ENCODE measurements at regions not wholly inside any gene's neighbourhood (a gene's known extent, or its start where the extent isn't known, plus 50 kb on each side); places are given as distances from the start of the nearest gene placed in this dataset.

DNA sequence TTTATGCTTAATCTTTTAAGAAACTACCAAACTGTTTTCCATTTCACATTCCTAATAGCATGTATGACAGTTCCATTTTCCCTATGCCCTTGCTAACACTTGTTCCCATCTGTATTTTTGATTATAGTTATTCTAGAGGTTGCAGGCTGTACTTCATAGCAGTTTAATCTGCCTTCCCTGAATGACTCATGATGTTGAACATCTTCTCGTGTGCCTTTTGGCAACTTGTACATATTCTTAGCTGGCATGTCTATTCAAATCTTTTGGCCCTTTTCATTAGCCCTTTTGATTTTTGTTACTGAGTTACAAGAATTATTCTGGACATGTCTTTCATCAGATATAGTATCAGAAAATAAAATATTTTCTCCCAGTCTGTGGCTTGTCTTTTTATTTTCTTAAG is 320.3 kb downstream of the DIRAS2 start:
- DNase-seq (ENCODE audit: low read depth in 1 of 2, low spot score in 1 of 2), result peak in 1 of 2 donors; percentile 42
- no peaks in the 10 kb centered on the region for H3K27me3 ChIP-seq
- H3K4me1 ChIP-seq (ENCODE audit: low read depth), result no peaks in the 10 kb centered on the region

DNA sequence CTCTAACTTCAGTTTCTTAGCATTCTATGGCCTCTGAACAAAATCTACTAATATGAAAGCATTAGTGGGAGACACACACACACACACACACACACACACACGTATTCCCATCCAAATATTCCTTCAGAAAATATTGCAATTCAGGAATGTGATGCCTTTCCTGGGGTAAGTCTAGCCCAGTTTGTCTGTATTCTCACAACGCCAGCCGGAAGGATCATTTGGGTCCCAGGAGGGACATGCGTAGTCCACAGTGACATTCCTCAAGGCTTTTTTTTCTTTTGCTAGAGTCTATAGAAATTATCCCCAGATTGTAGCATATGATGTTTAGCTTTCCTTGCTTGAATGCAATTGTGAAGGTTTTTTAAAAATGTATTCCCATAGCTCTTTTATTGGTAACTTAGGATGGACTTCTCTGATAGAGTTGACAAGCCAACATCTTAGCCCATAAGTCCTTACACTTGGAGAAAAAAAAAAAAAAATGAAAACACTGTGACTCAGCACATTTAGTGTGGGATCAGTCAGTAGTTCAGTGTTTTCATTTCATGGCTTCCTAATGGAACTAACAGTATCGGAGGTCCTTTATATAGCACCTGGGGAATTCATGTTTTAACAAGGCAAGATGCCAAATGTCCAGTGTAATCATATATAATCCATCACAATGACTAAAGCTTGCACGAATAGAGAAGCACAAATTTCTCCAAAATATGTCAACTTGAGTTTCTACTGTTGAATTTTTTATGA is 316.5 kb downstream of the DIRAS2 start:
- H3K36me3 ChIP-seq, result no peaks in the 10 kb centered on the region
- H3K9me3 ChIP-seq (ENCODE audit: low read depth), result no peaks in the 10 kb centered on the region
- no peaks in the 10 kb centered on the region for H3K27me3 ChIP-seq
- H3K4me3 ChIP-seq, result no peak overlapping the region
- DNase-seq (ENCODE audit: low read depth in 1 of 2, low spot score in 1 of 2), result peak in 1 of 2 donors; percentile 43
- peaks cover 15% of the 10 kb centered on the region for H3K4me1 ChIP-seq (ENCODE audit: low read depth)
- TF ChIP-seq, protein P1, sequence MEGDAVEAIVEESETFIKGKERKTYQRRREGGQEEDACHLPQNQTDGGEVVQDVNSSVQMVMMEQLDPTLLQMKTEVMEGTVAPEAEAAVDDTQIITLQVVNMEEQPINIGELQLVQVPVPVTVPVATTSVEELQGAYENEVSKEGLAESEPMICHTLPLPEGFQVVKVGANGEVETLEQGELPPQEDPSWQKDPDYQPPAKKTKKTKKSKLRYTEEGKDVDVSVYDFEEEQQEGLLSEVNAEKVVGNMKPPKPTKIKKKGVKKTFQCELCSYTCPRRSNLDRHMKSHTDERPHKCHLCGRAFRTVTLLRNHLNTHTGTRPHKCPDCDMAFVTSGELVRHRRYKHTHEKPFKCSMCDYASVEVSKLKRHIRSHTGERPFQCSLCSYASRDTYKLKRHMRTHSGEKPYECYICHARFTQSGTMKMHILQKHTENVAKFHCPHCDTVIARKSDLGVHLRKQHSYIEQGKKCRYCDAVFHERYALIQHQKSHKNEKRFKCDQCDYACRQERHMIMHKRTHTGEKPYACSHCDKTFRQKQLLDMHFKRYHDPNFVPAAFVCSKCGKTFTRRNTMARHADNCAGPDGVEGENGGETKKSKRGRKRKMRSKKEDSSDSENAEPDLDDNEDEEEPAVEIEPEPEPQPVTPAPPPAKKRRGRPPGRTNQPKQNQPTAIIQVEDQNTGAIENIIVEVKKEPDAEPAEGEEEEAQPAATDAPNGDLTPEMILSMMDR (IDR thresholded peaks at IDR 0.05; ENCODE audit: low read depth, low read length), result no peak
- no peak overlapping the region for H3K27ac ChIP-seq

More for the DNA sequence above, 320.3 kb downstream of the DIRAS2 start:
- Histone ChIP-seq H3K27ac (no peak overlapping the region), H3K9me3 (ENCODE audit: low read depth) (no peaks in the 10 kb centered on the region), H3K36me3 (no peaks in the 10 kb centered on the region), H3K4me3 (no peak overlapping the region)
- TF ChIP-seq, protein P1 (IDR thresholded peaks at IDR 0.05; ENCODE audit: low read depth, low read length), result no peak

DNA sequence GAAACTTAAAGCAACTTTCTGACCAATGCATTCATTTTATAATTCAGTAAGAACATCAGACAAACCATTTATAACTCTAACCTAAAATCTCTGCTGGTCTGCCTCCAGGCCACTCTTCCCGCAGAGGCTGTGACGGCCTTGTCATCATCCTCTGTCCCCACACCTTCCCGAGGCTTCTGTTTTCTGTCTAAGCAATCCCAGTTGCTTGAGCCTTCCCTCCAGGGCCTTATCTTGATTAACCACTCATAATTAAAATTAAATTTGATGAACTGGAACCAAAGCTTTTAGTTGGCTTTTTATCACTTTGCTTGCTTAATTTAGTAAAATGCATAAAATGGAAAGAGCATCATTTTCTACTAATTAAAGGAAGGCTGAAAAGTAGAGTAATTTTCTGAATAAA is 312.4 kb downstream of the DIRAS2 start:
- H3K36me3 ChIP-seq, result no peaks in the 10 kb centered on the region
- TF ChIP-seq, protein P1 (IDR thresholded peaks at IDR 0.05; ENCODE audit: low read depth, low read length), result no peak
- H3K4me3 ChIP-seq, result no peak overlapping the region
- no peaks in the 10 kb centered on the region for H3K9me3 ChIP-seq (ENCODE audit: low read depth)
- H3K27ac ChIP-seq, result peak overlapping the region; percentile 85
- H3K27me3 ChIP-seq, result no peaks in the 10 kb centered on the region
- DNase-seq (ENCODE audit: low read depth in 1 of 2, low spot score in 1 of 2), result peak in 1 of 2 donors; percentile 74
- peaks cover 52% of the 10 kb centered on the region for H3K4me1 ChIP-seq (ENCODE audit: low read depth)

DNA sequence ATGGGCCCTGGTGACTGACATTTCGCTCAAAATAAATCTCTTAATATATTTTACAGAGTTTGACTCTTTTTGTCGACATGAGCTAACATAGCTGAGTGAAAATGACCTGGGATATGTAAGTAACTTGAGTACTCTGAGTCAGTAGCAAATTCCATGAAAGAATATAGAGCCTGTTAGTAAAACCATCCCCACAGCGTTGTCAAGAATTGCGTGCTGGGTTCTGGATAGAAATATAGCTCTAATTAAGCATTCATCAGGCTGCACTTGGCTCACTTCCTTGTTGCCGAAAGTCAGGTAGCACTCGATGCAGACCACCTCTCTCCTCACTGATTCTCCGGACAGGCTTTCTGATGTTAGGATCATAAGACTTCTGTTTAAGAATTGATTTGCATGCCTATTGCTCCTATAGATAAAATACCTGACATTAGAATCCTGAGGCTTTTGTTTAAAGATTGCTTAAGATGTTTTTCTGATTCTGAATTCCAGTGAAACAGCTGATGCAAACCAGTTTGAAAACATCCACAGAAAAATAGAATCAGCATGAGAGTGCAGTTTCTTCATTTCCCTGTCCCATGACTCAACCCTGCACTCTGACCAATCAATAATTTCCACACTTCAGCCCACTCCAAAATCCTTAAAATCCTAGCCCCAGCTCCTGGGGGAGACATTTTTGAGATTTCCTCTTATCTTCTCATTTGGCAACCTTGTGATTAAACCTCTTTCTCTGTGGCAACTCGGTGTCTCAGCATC is 310.6 kb downstream of the DIRAS2 start:
- peak; percentile 6 to 81 for DNase-seq (ENCODE audit: low read depth in 1 of 2, low spot score in 1 of 2)
- H3K4me3 ChIP-seq, result no peak overlapping the region
- TF ChIP-seq, protein P1 (IDR thresholded peaks at IDR 0.05; ENCODE audit: low read depth, low read length), result no peak
- H3K4me1 ChIP-seq (ENCODE audit: low read depth), result peaks cover 52% of the 10 kb centered on the region
- peak overlapping the region; percentile 85 for H3K27ac ChIP-seq
- no peaks in the 10 kb centered on the region for H3K27me3 ChIP-seq
- no peaks in the 10 kb centered on the region for H3K36me3 ChIP-seq
- H3K9me3 ChIP-seq (ENCODE audit: low read depth), result no peaks in the 10 kb centered on the region

DNA sequence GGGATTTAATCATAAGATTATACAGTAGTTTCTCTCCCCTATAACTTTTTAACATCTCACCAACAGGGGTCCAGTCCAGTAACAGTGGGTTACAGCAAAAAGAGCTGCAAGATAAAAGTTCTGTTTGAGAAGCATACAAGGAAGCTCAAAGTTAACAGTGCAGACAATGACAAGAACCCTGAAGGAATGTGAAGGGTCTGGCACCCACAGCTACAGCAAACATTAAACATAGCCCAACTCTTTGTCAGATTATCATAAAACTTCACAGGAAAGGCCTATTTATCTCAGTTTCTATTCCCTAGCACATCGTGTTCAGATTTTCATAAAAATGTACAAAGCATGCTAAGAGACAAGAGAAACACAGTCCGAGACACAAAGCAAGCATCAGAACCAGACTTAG is 309.4 kb downstream of the DIRAS2 start:
- peak; percentile 4 to 53 for DNase-seq (ENCODE audit: low read depth in 1 of 2, low spot score in 1 of 2)
- H3K27me3 ChIP-seq, result no peaks in the 10 kb centered on the region
- H3K4me1 ChIP-seq (ENCODE audit: low read depth), result peaks cover 52% of the 10 kb centered on the region
- H3K36me3 ChIP-seq, result no peaks in the 10 kb centered on the region
- TF ChIP-seq, protein P1 (IDR thresholded peaks at IDR 0.05; ENCODE audit: low read depth, low read length), result no peak
- H3K4me3 ChIP-seq, result no peak overlapping the region
- H3K27ac ChIP-seq, result peak overlapping the region; percentile 85
- no peaks in the 10 kb centered on the region for H3K9me3 ChIP-seq (ENCODE audit: low read depth)

Measured in cardiac muscle cell (in vitro differentiated cells and primary cell).